ENCODE measurements at regions not wholly inside any gene's neighbourhood (a gene's known extent, or its start where the extent isn't known, plus 50 kb on each side); places are given as distances from the start of the nearest gene placed in this dataset.

- no peaks in the 10 kb centered on the region for H3K9me3 ChIP-seq
- H3K27ac ChIP-seq, result peak overlapping the region in 1 of 2 donors; percentile 83
- H3K4me1 ChIP-seq, result no peaks in the 10 kb centered on the region
- intact Hi-C loops (cut with DNase I; ENCODE audit: low total_unique reads), result no loop called here
- no peak overlapping the region for H3K4me3 ChIP-seq
- TF ChIP-seq POLR2AphosphoS5 (IDR thresholded peaks at IDR 0.05), result no peak
- no peak for TF ChIP-seq POLR2A (IDR thresholded peaks at IDR 0.05)
- TF ChIP-seq, protein P1, sequence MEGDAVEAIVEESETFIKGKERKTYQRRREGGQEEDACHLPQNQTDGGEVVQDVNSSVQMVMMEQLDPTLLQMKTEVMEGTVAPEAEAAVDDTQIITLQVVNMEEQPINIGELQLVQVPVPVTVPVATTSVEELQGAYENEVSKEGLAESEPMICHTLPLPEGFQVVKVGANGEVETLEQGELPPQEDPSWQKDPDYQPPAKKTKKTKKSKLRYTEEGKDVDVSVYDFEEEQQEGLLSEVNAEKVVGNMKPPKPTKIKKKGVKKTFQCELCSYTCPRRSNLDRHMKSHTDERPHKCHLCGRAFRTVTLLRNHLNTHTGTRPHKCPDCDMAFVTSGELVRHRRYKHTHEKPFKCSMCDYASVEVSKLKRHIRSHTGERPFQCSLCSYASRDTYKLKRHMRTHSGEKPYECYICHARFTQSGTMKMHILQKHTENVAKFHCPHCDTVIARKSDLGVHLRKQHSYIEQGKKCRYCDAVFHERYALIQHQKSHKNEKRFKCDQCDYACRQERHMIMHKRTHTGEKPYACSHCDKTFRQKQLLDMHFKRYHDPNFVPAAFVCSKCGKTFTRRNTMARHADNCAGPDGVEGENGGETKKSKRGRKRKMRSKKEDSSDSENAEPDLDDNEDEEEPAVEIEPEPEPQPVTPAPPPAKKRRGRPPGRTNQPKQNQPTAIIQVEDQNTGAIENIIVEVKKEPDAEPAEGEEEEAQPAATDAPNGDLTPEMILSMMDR (IDR thresholded peaks at IDR 0.05), result no peak
- H3K27me3 ChIP-seq, result peaks cover 0 to 10% of the 10 kb centered on the region in 2 donors
- no peak for DNase-seq (ENCODE audit: low spot score in 2 of 2)
- no peaks in the 10 kb centered on the region for H3K36me3 ChIP-seq
Observed at GRCh38 chrX:132272826-132273225, 53.6 kb upstream of the RAP2C start.

GRCh38 chrX:132271311-132271778 lies 52.1 kb upstream of the RAP2C start:
- no peaks in the 10 kb centered on the region for H3K9me3 ChIP-seq
- intact Hi-C loops (cut with DNase I; ENCODE audit: low total_unique reads), result no loop called here
- no peak for DNase-seq (ENCODE audit: low spot score in 2 of 2)

GRCh38 chrX:132270699-132271098 lies 51.5 kb upstream of the RAP2C start:
- TF ChIP-seq, protein P1 (IDR thresholded peaks at IDR 0.05), result no peak
- peak in 1 of 3 donors; percentile 73 for TF ChIP-seq POLR2AphosphoS5 (IDR thresholded peaks at IDR 0.05)
- no peak for TF ChIP-seq POLR2A (IDR thresholded peaks at IDR 0.05)
- DNase-seq (ENCODE audit: low spot score in 2 of 2), result peak in 1 of 2 donors; percentile 21
- H3K27ac ChIP-seq, result peak overlapping the region; percentile 51 to 83
- H3K4me1 ChIP-seq, result no peaks in the 10 kb centered on the region
- no peaks in the 10 kb centered on the region for H3K36me3 ChIP-seq
- intact Hi-C loops (cut with DNase I; ENCODE audit: low total_unique reads), result no loop called here
- peaks cover 0 to 10% of the 10 kb centered on the region in 2 donors for H3K27me3 ChIP-seq
- no peaks in the 10 kb centered on the region for H3K9me3 ChIP-seq
- H3K4me3 ChIP-seq, result no peak overlapping the region

More at GRCh38 chrX:132271311-132271778, 52.1 kb upstream of the RAP2C start:
- Histone ChIP-seq H3K27ac (peak overlapping the region; percentile 51 to 83), H3K4me1 (no peaks in the 10 kb centered on the region), H3K27me3 (peaks cover 0 to 10% of the 10 kb centered on the region in 2 donors), H3K36me3 (no peaks in the 10 kb centered on the region), H3K4me3 (peak overlapping the region in 1 of 3 donors; percentile 32)
- TF ChIP-seq, protein P1 (IDR thresholded peaks at IDR 0.05), result no peak
- TF ChIP-seq POLR2AphosphoS5 (IDR thresholded peaks at IDR 0.05) (no peak), POLR2A (IDR thresholded peaks at IDR 0.05) (no peak)

DNA sequence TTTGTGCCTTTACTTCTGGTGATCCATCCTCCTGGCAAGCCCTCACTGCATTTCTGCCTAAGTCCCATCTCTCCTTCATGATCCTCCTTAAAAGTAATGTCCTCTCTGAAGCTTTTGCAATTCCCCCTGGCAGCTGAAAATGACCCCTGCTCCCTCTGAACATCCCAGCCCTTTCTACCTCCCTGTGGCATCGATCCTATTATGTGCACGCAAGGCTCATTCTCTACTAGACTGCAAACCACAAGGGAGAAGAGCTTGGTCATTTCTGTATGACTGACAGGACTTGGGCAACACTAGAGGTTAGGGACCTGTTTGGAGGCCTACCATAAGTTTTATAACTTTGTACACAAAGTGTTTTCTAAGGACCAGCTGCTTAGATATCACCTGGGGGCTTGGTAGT lies 50.8 kb upstream of the RAP2C start:
- intact Hi-C loops (cut with DNase I; ENCODE audit: low total_unique reads), result no loop called here
- H3K27ac ChIP-seq, result peak overlapping the region in 1 of 2 donors; percentile 49
- H3K4me1 ChIP-seq, result no peaks in the 10 kb centered on the region
- no peaks in the 10 kb centered on the region for H3K9me3 ChIP-seq
- no peaks in the 10 kb centered on the region for H3K36me3 ChIP-seq
- peaks cover 0 to 10% of the 10 kb centered on the region in 2 donors for H3K27me3 ChIP-seq
- no peak overlapping the region for H3K4me3 ChIP-seq
- no peak for DNase-seq (ENCODE audit: low spot score in 2 of 2)
- TF ChIP-seq, protein P1 (IDR thresholded peaks at IDR 0.05), result no peak
- TF ChIP-seq POLR2A (IDR thresholded peaks at IDR 0.05), result no peak
- TF ChIP-seq POLR2AphosphoS5 (IDR thresholded peaks at IDR 0.05), result no peak
